ENCODE measurements at regions not wholly inside any gene's neighbourhood (a gene's known extent, or its start where the extent isn't known, plus 50 kb on each side); places are given as distances from the start of the nearest gene placed in this dataset.
"Not testable (repeated sequence)": the region's sequence is repeated elsewhere in the genome, so short reads cannot be mapped to it uniquely, and the experiment has no call there.

DNA sequence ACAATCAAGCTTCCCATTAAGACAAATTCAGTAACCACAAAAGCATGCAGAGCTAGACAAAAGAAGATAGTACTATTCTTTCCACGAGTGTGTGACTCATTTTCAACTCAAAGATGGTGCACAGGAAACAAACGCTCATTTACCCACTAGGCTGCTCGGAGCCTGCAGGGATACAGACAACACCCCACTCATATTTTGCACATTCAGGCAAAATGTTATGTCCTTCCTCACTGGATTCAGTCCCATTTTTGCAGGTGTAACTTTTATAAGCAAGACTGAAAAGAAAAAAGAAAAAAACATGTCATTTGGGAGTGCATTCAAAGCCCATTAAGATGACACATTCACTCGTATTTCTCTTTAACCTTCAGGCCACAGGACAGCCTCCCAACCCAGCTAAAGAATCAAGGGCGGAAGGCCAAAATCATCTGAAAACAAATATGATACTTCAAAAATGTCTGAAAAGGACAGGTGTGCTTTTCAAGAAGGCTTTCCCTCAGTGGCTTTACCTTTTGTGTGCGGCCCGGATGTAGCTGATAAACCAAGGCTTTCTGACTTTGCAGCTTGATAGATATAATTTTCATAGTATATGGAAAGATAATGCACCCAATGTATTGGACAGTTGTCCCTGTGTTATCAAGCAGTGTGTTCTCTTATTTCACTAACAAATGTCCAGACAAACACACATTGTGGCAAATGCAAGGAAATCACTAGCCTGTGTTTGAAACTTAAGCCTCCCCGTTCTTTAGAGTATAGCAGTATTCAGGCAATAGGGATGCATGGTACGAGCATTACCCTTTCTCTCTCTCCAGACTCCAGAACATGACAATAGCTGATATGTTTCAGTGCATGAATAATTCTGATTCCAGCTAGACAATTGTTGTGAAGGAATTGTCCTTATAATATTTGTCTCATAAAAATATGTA lies 147.8 kb upstream of the KRR1 start:
- DNase-seq: peak; percentile 6

DNA sequence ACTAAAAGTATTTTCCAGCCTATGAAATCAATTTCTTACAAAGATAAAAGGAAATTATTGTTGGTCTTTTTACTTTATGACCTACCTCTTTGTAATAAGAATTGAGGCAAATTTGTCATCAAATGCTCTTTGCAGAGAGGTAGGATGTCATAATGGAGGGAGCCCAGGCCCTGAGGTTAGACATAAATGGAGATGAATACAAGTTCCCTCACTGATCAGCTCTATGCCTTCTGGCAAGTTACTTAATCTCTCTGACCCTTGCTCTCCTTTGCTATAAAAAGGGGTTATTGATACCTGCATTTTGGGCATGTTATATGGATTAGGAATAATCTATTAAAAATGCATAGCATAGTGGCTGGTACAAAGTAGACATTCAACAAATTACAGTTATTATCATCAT lies 146.9 kb upstream of the KRR1 start:
- no peak for DNase-seq

DNA sequence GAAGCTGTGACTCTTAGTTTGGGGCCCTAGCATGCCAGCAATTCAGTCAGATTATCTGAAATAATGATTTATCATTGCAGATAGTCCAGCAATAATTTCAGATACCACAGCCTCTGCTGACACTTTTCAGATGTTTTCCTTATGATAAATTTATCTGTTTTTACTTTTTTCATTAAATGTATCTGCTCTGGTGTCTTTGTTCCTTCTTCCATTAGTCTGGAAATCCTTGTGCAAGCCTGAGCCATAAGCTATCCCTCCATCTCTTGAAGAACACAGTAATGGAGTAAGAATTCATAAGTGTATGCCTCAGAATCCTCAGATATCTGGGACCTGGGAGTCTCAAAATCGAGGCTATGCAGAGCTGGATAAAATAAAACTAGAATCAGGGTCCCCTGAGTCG lies 146.4 kb upstream of the KRR1 start:
- DNase-seq: no peak

DNA sequence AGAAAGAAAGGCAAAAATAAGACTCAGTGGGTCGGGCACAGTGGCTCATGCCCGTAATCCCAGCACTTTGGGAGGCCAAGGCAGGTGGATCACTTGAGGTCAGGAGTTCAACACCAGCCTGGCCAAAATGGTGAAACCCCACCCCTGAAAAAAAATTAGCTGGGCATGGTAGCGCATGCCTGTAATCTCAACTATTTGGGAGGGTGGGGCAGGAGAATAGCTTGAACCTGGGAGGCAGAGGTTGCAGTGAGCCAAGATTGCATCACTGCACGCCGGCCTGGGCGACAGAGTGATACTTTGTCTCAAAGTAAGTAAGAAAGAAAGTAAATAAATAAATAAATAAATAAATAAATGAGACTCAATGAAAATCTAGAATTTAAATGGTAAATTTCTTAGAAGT lies 145.9 kb upstream of the KRR1 start:
- DNase-seq: not testable (repeated sequence)

DNA sequence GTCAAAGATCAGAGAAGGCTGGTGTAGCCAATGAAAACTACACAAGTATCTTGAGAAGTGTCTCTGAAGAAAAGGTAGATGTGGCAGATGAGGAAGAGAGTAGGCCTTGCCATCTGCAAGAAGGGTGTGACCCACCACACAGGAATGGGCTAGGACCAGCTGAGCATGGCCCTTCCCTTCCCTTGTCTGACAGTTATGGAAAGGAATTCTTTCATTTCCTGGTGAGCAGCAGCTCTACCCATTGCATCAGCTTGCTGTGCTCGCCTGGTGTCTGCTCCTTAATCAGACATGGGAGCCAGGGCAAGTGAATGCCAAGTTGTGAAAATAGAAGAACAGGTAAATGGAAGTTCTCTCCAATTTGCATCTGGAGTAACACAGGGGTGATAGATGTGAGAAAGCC lies 145.2 kb upstream of the KRR1 start:
- no peak for DNase-seq

DNA sequence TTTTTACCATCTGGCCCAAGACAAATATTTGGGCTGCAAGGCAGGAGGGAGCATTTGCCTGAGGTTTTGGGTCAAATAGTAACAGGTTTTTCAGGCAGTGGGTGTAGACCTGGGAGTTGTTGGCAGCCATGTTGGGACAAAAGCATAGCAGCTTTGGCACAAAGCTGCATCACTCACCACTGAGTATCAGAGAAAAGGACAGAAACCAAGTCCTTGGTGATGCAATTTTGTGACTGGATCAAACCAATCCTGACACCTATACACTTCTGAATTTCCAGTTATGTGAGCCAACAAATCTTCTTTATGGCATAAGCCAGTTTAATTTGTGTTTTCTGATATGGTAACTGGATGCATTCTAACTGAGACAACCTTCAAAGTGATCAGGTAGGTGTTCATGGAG lies 144.8 kb upstream of the KRR1 start:
- DNase-seq: no peak

DNA sequence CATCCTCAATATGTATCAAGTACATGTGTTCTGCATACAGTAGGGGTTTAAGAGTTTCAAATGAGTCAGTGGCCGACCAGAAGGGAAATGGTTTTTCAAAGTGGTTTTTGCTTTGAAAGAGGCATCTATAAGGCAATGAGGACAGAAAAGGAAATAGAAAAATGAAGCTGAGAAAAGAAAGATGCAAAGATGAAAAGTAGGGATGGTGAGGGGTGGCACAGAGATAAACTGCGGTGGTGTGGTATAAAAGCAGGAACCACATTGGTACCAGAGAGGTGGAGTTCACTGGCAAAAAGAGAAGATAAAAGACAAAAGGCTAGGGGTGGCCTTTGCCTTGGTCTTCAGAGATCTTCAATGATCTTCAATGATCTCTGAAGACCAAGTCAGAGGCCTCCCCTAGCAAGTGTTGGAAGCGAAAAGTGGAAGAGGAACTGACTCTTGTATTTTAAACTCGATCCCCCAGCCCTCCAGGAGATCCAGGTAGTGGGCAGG lies 144.0 kb upstream of the KRR1 start:
- DNase-seq: no peak

DNA sequence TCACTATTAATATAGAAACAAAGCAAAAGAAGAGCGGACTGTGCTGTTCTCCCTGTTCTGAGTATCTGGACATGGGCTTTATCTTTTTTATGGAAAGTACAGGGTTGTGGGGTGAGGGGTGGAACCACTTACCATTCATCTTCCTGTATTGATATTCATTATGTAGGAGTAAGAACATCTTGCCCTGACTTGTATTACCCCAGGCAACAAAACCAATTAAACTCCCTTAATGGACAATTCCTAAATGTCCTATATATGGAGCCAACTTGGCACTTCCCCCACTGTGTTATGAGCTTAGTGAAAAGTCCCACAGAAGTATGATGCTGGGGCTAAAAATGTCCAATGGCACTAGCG lies 139.9 kb upstream of the KRR1 start:
- DNase-seq: no peak

DNA sequence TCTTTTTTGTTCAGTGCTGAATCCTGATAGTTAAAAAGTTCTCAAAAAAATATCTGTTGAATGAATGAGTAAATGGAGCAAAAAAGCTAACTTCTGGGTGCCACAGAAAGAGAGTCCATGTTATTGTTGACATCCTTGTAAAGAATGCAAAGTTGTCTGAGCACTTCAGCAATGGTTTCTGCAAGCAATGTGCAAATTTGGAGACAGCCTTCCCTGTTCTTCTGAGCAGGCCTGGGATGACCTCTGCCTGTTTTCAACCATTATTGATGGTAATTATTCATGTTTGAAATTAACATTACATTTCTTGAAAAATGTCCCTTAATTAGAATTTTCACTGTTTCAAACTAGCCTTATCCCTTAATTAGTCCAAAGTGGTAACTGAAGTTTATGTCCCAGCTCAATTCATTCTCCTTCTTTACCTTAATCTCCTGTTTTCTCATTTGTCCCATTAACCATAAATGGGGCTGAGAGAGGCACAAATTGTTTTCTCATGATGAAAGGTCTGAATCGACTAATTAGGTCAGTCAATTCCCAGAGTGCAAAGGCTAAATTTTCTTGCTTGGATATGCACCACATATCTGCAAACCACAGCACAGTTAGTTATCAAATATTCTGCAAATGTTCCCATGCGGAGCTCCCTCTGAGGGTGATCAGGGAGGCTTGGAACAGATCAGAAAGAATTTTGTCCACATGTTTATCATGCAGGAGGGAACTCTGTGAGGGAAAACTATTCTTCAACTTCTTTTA lies 139.4 kb upstream of the KRR1 start:
- no peak for DNase-seq

DNA sequence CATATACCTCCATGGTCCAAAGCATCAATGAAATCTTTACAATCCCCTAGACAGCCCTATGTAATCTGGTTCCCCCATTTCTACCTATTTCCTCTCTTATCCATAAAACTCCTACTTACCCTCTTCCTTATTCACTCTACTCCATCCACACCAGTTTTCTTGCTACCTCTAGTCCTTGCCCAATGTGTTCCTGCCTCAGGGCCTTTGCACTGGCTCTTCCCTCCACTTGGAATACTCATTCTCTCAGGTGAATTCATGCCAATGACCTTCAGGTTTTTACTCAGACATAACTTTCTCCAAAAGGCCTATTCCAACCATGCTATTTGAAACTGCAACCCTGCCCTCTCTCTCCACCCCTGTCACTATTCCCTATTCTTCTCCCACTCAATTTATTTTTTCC lies 138.7 kb upstream of the KRR1 start:
- no peak for DNase-seq

DNA sequence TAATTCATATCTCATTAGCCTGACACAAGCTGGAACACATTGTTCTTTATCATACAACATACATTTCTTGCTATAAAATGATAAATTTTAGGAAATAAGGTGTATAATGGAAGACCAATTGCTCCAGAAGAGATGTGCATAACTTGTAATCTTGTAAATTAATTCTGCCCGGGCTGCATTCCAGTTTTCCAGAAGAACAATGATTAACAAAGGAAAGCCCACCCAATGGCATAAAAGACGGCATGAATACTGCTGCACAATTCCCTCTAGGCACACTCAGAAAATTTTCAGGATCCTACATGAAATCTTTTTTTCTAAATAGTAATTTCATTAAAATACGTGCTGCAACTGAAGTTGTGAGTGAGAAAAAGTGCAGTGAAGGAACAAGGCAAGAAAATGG lies 137.4 kb upstream of the KRR1 start:
- DNase-seq: no peak

DNA sequence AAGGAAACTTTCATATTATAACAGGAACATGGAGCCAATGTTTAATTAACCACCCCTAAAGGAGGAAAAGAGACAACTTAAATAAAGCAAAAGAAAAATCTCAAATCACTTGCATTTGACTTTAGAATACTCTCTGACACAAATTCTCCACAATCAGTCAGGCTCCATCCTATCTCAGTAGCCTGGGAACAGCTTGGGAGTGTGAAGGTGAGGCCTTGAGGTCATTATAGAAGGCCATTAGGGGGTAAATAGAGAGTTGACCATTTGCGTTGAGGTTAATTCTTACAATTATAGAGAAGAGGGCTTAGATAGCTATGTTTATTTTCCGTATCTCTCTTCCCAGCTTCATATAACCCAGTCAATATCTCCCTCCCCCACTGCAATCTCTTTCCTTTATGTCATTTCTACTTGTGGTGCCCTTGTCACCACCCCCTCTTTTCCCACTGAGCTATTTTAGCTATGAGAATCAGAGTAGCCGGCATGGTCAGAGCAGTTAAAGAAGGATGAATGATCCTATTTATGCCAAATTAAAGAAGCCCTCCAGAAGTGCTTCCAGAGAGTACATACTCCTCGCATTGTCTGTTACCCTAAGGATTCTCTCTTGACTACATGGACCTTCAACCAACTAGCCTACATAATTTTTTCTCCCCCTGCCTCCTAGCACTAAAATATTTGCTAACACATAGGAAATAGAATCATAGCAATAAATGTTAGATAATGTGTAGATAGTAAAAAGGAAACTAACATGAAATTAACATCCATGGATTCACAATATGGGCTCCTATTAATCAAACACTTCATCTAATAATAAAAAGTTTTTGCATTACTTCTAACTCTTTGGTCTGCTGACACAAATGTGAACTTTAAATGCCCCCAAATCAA lies 135.2 kb upstream of the KRR1 start:
- no peak for DNase-seq

DNA sequence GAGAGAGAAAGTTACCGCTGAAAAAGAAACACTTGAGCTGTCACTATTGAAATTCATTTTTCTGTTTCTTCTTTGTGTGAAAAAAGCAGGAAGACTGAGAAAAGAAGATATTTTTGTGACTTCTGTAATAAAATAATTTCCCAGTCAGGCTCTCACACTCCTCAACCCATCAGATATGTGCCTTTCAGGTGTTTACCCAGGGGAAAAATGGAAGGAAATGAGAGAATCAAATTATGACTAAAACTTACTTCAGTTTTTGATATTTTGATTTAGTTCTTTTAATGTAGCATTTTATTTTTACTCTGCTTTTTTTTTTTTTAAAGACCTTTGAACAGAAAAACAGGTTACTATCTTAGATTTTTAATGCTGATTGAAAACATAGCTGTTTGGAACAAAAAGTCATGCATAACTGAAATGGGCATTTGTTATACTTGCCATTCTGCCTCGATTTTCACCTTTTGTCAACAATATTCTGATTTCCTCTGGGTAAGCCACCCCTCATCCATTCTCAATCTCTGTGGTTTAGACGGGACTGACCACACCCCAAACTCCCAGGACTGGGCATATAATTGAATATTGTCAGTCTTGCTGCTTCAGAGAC lies 133.2 kb upstream of the KRR1 start:
- DNase-seq: no peak

DNA sequence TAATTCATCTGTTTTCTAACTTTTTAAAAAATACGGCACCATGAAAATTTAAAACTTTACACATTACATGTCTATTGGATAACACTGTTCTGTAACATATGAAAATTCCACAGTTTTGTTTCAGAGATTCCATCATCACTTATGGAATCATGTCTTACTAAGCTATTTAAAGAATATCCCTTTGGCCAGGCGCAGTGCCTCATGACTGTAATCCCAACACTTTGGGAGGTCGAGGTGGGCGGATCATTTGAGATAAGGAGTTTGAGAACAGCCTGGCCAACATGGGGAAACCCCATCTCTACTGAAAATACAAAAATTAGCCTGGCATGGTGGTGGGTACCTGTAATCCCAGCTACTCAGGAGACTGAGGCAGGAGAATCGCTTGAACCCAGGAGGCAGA lies 131.7 kb upstream of the KRR1 start:
- DNase-seq: not testable (repeated sequence)

DNA sequence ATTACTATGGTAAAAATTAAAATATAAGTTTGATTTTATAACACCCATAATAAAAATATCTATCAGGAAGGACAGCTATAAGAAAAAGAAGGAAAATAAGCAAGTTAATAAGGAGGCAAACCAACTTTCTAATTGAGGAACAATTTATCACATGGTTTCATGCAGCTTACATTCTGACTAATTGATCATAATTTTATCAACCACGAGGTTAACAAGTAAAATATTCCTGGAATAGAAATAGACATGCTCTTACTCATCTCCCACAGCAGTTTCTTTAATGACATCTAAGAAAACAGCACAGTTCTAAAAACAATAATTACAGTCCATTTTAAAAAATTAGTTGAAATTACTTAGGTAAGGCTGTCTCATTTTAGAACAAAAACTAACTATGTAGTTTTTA lies 130.8 kb upstream of the KRR1 start:
- no peak for DNase-seq

DNA sequence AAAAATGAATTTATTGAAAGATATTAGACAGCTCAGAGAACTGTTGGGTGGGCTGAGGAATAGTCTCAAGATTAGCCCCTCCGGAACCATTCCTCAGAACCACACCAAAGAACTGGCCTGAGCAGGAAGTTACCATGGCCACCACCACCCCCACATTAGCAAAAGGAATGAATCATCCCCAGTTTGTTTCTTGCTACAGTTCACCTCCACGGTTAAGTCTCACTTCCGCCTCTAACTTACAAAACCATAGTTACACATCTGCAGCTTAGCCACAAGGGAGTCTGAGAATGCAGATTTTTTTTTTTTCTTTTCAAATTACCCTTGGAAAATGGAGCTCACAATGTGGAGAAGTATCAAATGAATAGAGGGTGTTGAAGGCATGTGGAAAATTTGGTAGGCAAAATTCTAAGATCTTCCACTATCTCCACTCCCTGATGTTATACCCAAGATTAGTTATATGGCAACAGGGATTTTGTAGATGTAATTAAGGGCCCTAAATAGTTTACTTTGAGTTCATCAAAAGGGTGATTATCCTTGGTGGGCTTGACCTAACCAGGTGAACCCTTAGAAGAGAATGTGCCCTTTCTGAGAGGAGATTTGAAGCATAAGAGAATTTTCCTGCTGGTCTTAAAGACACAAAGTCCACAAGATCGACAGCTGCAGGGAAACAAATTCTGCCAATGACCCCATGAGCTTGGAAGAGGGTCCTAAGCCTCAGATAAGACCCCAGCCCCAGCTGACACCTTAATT lies 129.8 kb upstream of the KRR1 start:
- no peak for DNase-seq

DNA sequence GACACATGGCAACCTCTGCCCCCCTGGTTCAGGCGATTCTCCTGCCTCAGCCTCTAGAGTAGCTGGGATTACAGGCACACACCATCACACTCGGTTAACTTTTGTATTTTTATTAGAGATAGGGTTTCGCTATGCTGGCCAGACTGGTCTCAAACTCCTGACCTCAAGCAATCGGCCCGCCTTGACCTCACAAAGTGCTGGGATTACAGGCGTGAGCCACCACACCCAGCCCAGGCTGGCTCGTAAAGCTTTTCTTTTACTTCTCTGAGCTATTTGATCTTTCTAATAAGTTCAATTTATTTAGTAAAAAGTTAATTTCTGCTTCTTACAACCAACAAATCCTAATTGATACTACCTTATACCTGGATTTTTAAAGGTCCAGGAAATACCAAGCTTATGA lies 127.4 kb upstream of the KRR1 start:
- no peak for DNase-seq

DNA sequence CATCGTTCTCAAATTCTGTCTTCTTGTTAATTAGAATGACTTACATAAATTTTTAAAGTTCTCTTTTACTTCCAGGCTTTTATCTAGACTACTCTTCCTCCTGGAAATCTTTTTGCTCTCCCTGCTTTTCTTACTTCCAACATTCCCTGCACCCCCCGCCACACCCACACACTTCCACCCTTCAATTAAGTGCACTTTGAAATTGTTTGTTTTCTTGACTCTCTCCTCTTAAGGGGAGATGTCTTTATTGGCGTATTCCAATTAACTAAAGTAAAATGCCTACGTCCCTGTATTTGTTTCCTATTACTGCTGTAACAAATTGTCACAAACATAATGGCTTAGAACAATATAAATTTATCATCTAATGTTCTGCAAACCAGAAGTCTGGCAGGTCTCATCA lies 125.2 kb upstream of the KRR1 start:
- DNase-seq: no peak

DNA sequence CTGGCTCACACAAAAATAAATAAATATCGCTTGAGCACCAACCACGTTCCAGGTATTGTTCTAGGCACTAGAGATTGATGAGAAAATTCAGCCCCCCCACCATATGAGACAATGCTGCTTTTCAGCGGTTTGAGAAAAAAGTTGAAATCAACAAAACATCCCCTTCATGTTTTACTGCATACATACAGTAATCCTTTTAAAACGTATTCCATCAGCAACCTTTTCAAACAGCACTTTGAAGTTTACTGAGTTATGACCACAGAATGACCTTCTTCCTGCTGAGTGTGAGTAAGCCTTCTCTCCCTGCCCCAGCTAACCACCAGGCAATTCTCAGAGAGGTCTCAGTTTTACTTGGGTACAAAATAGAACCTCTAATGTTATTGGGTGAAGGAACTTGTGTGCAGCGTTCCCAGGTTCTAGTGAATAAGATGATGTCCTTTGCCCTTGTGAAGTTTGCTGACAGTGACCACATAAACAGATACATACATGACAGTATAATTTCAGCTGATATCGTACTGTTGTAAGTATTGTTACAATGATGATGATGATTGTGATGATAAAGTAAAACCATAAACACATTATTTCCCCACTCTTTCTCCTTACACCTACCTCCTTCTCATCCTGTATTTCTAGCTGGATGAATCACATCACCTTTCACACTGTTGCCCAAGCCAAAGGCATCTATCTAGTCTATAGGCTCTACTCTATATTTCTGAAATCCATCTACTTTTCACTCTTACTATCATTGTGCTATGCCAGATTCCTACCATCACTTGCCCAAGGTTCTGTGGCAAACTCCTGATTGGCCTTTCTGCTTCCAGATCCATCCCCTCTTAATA lies 124.4 kb upstream of the KRR1 start:
- DNase-seq: no peak

DNA sequence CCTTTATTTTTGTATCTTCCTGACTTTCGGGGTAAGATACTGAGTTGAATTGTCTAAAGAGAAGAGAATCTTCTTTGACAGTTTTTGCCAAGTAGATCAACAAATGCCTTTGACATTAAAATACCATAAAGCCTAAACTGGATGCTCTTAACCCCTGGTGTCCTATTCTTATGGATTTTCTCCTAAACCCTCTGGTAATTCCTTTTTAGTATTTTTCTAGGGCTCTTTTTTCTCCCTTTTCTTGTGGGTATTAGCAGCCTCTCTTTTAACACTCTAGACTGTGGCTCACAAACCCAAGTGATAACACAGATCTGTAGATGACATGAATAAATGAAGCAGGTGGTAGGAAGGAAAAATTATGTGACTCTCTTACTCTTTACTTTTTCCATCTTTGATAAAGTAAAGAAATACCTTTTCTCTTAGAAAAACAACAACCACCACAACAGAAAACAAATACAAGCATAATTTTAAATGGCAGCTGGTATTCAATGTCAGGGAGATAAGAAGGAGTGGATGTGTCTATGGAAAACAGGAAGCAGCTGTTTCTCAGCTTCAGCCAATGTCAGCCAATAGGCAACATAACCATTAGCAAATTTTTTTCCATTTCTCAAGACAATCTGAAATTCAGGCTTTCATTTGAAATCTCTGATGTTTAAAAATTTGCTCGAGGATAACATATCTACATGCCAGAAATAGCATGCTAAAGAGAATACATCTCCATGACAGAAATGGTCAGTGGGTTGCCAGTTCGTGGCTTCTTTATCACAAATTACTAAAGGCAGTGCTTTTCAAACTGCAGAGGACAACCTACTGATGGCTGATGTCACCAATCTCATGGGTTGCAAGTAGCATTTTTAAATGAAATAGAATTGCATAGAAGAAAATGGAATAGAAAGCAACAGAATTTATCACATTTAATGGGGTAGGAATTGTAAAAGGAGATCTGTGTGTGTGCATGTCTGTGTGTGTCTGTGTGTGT lies 123.1 kb upstream of the KRR1 start:
- DNase-seq: no peak

Data from NCI-H345 (cell line).